ENCODE measurements at regions not wholly inside any gene's neighbourhood (a gene's known extent, or its start where the extent isn't known, plus 50 kb on each side); places are given as distances from the start of the nearest gene placed in this dataset.

DNA sequence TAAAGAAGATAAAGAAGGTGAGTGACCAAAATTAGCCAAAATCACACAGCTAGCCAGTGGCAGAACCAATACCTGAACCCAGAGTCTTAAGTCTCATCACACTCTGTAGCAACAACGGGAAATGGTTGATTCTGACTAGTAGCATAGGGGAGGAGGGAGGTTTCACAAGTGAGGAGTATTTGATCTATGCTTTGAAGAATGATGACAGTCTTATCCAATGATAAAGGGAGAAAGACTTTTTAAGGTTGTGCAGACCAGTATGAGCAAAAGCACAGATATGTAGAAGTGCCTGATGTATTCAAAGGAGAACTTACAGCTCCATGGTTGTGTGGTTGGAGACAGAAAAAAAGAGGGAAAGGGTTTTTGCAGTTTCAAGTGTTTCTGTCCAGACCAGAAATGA lies 50.7 kb upstream of the LINC00305 start:
- TF ChIP-seq, protein P1, sequence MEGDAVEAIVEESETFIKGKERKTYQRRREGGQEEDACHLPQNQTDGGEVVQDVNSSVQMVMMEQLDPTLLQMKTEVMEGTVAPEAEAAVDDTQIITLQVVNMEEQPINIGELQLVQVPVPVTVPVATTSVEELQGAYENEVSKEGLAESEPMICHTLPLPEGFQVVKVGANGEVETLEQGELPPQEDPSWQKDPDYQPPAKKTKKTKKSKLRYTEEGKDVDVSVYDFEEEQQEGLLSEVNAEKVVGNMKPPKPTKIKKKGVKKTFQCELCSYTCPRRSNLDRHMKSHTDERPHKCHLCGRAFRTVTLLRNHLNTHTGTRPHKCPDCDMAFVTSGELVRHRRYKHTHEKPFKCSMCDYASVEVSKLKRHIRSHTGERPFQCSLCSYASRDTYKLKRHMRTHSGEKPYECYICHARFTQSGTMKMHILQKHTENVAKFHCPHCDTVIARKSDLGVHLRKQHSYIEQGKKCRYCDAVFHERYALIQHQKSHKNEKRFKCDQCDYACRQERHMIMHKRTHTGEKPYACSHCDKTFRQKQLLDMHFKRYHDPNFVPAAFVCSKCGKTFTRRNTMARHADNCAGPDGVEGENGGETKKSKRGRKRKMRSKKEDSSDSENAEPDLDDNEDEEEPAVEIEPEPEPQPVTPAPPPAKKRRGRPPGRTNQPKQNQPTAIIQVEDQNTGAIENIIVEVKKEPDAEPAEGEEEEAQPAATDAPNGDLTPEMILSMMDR (IDR thresholded peaks at IDR 0.05; ENCODE audit: borderline replicate concordance, insufficient read depth, low read depth, low read length), result no peak

More for the DNA sequence above, 50.7 kb upstream of the LINC00305 start:
- no peak overlapping the region for H3K4me3 ChIP-seq (ENCODE audit: low read depth, low read length)

Data from GM12875 (cell line).